ENCODE measurements at regions not wholly inside any gene's neighbourhood (a gene's known extent, or its start where the extent isn't known, plus 50 kb on each side); places are given as distances from the start of the nearest gene placed in this dataset.
"Not testable (repeated sequence)": the region's sequence is repeated elsewhere in the genome, so short reads cannot be mapped to it uniquely, and the experiment has no call there.

DNA sequence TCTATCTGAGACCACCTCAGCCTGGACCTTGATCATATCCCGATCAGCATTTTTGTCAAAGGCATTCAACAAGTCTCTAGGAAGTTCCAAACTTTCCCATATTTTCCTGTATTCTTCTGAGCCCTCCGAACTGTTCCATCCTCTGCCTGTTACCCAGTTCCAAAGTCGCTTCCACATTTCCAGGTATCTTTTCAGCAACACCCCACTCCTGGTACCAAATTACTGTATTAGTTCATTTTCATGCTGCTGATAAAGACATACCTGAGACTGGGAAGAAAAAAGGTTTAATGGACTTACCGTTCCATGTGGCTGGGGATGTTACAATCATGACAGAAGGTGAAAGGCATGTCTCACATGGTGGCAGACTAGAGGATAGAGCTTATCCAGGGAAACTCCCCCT is 338.1 kb upstream of the LRRC3B start:
- TF ChIP-seq, protein P1, sequence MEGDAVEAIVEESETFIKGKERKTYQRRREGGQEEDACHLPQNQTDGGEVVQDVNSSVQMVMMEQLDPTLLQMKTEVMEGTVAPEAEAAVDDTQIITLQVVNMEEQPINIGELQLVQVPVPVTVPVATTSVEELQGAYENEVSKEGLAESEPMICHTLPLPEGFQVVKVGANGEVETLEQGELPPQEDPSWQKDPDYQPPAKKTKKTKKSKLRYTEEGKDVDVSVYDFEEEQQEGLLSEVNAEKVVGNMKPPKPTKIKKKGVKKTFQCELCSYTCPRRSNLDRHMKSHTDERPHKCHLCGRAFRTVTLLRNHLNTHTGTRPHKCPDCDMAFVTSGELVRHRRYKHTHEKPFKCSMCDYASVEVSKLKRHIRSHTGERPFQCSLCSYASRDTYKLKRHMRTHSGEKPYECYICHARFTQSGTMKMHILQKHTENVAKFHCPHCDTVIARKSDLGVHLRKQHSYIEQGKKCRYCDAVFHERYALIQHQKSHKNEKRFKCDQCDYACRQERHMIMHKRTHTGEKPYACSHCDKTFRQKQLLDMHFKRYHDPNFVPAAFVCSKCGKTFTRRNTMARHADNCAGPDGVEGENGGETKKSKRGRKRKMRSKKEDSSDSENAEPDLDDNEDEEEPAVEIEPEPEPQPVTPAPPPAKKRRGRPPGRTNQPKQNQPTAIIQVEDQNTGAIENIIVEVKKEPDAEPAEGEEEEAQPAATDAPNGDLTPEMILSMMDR (IDR thresholded peaks at IDR 0.05; ENCODE audit: borderline replicate concordance, extremely low read depth, low read length, poor library complexity, severe bottlenecking) = not testable (repeated sequence)
- TF ChIP-seq EZH2 (IDR thresholded peaks at IDR 0.05; ENCODE audit: borderline replicate concordance, low read depth, low read length, severe bottlenecking) = not testable (repeated sequence)

All from DND-41 (cell line).